Testis (tissue), 2 donors: ENCODE measurements at regions not wholly inside any gene's neighbourhood (a gene's known extent, or its start where the extent isn't known, plus 50 kb on each side); places are given as distances from the start of the nearest gene placed in this dataset.

Experiments used
- POLR2A ChIP-seq: fragments of 450-650 bp; IDR thresholded peaks from one replicate; pipeline ENCODE4 v1.6.1; 2017; ENCODE audit warnings: antibody characterized with exemption, mild to moderate bottlenecking, moderate library complexity
- TF ChIP-seq, protein P1 (sequence below), 3 experiments: fragments of 450-650 bp in 2 of 3; fragments of 200-600 bp in 1 of 3; sonication (generic) in 1 of 3; IDR thresholded peaks; one replicate each; pipeline ENCODE4 v1.5.1; 2016 to 2019; ENCODE audit warnings: antibody characterized with exemption in 3 of 3, mild to moderate bottlenecking in 2 of 3, moderate library complexity in 1 of 3

DNA sequence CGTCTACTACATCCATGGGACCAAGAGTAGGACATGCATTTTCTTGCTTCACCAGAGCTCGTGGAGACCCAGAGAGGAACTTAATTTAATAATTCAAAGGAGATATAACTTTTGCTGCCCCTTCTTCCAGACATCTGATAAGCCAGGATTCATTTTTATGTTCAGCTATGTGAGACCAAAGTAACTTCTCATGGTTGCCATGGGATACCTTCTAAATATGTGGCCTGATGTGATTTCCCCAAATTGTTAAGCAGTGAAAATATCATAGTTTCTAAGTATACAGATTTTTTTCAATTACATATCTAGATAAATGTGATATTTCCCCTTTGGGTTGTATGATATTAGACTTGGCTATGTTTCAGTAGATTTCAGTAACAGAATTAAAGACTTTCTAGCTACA is 185.5 kb upstream of the FN1 start:
- TF ChIP-seq, protein P1, sequence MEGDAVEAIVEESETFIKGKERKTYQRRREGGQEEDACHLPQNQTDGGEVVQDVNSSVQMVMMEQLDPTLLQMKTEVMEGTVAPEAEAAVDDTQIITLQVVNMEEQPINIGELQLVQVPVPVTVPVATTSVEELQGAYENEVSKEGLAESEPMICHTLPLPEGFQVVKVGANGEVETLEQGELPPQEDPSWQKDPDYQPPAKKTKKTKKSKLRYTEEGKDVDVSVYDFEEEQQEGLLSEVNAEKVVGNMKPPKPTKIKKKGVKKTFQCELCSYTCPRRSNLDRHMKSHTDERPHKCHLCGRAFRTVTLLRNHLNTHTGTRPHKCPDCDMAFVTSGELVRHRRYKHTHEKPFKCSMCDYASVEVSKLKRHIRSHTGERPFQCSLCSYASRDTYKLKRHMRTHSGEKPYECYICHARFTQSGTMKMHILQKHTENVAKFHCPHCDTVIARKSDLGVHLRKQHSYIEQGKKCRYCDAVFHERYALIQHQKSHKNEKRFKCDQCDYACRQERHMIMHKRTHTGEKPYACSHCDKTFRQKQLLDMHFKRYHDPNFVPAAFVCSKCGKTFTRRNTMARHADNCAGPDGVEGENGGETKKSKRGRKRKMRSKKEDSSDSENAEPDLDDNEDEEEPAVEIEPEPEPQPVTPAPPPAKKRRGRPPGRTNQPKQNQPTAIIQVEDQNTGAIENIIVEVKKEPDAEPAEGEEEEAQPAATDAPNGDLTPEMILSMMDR (IDR thresholded peaks at IDR 0.05), result no peak
- no peak for TF ChIP-seq POLR2A
